Activated CD4-positive, alpha-beta T cell treated with anti-CD3 and anti-CD28 coated beads for 48 hours (primary cell): ENCODE measurements at regions not wholly inside any gene's neighbourhood (a gene's known extent, or its start where the extent isn't known, plus 50 kb on each side); places are given as distances from the start of the nearest gene placed in this dataset.
"Not testable (repeated sequence)": the region's sequence is repeated elsewhere in the genome, so short reads cannot be mapped to it uniquely, and the experiment has no call there.

Experiments used
- DNase-seq: peaks from one replicate; pipeline ENCODE4 v3.0.0-alpha.2; 2020

DNA sequence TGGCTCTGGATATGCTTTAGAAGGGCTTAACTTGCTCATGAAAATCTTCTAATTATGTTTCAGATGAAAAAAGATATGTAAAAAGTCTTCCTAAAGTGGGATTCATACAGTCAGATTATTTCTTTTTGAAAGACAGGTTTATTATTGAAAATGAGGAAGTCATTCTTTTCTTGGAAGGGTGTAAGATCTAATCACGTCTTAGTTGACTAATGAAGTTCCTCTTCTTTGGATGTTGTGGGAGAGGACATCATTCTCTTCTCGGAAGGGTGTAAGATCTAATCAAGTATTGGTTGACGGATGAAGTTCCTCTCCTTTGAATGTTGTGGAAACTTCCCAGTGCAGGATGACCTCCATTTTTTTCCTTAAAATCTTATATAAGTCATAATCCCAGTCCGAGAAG, 74.9 kb downstream of the ALG10 start:
- DNase-seq = no peak

DNA sequence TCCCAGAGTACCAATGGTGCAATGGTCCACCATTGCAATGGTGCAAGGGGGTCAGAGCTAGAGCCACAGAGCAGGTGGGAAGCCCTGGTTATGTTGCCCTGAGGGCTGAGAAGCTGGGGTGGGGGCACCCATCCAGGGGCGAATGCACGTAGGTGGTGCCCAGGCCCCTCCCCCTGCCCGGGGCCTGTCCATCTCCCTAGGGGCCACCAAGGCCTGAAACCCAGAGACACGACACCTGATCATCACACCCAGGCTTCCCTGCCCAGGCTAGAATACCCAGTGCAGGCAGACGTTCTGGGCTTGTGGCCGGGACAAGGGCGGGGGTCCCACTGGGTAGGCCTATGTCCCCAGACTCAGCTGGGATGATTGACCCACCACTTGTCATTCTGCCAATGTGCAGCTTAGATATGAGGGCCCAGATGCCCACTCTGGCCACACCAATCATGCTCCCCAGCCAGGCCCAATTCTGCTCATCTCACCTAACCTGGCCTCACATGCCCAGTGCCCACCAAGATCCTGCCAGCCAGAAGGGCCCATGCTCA, 83.2 kb downstream of the ALG10 start:
- no peak for DNase-seq

DNA sequence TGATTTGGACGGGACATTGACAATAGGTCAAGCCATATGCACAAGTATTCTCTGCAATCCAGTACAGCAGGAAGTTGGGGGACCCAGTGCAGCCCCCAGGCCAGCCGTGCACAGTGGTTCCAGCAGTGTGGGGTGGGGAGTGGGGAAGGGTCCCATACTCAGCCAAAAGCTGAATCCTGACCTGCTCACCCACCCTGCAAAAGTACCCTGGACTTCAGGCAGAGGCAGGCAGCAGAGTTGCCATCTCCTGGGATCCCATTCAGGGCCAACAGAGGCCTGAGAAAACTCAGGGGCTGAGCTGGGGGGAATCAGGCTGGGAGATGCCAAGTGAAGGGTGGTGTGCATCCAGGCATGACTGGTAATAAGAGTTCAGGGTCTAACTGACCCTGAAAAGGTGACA, 83.9 kb downstream of the ALG10 start:
- no peak for DNase-seq

DNA sequence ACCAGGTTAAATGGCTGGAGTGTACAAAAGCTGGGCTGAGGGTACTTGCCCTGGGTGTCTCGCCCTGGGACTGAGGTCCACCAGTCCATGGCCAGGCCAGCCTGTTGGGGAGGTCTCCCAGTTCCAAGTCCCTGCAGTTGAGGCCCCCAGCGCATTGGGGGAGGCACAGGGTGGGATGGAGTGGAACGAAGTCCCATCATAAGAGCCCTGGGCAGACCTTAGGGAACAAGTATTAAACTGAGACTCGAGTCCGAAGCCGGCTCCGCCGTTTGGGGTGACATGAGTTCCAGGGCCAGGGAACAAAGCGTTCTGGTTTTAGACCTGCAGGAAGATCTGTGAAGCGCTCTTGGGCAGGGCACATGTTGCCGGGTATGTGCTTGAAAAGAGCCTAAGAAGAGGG, 84.7 kb downstream of the ALG10 start:
- no peak for DNase-seq

DNA sequence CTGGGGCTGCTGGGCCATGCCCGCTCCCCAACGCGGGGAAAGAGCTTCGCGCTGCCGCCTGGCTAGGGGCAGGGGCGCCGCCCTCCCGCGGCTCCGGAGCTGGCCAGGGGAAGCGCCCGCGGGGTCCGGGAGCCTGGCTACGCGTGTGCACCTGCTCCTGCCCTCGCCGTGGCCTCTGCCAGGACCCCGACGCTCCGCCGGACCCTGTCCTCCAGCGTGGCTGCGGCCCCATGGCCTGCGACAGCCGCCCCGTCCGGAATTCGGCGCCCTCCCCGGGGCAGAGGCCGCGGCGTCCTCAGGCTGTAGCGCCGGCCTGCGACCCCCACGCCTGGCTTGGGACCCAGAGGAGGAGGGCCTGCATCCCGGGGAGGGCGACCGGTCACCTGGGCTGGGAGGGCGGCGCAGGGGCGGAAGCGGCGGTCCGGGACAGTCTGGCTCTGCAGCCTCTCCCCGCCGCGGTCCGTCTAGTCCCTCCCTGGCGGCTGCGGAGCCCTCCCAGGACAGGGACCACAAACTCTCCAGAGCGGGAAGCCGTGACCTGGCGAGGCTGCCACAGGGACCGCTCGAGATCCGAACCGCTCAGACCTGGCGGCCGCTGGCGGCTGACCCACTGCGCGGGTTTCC, 85.6 kb downstream of the ALG10 start:
- DNase-seq = no peak

DNA sequence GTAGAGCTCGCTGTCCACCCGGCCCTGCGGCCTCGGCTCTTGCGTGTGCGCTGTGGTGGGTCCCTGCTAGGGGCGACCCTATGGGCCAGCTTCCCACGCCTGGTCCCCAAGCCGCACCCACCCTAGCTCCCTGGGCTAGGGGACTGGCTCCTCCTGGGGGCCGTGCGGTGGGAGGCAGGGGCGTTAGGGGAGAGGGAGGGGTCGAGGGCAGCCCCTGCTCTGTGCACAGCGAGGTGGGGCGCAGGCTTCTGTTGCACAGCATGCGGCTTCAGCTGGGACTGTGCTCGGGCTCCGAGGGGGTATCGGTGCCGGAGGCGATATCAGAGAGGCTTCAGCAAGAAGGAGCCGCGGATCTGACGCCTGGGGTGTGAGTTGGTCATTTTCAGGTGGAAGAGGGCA, 86.1 kb downstream of the ALG10 start:
- DNase-seq = no peak

DNA sequence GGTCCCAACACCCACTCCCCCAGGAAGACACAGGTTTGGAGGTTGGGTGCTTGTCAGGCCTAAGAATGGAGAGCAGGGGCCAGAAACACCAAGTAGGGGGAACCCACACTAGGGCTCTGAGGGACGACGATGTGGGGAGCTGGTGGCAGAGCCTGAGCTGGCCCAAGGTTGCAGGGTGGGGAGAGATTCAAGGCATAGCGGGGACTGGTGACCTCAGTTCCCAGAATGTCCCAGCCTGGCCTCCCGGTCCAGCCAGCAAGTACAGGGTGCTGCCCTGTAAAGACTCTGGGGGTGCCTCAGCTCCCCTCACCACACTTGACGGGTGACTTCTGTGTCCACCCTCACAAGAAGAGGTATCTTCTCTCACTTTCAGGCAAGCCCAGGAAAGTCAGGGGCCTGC, 86.7 kb downstream of the ALG10 start:
- no peak for DNase-seq

DNA sequence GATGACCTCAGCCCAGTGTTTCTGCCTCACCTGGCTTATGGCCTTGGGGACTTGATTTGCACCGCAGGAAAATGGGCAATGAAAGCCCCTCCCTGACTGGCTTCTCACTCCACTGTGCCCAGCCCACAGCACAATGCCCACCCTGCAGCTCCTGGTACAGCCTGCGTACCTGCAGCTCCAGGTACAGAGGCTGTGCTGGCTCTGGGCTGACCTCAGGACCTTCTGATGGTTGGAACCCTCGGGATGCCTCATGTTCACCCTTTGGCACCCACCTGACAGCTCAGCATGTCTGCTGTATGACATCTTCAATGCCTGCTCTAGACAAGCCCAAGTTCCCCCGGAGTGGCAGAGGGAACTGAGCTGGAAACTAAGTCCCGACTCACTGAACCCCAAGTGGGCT, 87.1 kb downstream of the ALG10 start:
- DNase-seq = no peak

DNA sequence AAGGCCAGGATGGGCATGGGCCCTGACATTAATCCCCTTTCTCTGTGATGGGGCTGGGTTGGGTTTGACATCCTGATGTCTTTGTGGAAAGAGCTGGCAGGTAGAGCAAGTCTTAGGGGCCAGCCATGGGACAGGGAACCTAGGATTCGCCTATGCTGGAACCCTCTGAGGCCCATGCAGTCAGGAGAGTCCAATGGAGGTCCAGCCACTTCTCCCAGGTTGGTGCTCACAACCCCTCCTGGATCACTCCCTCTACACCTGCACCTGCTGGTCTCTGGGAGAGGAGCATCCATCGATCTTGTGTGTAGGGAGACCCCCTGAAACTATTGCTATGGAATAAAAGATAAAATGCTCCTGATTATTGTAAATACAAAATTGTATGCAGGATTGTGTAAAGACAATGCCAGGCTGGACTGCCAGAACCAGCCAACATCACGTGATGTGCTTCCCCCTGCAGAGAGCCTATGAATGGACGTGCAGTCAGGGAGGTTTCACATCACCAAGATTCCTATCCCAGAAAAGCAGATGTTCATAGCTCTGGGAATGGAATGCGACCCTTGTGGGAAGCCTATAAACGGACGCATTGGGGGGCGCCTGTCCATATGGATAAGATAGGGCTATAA, 87.7 kb downstream of the ALG10 start:
- DNase-seq = not testable (repeated sequence)

DNA sequence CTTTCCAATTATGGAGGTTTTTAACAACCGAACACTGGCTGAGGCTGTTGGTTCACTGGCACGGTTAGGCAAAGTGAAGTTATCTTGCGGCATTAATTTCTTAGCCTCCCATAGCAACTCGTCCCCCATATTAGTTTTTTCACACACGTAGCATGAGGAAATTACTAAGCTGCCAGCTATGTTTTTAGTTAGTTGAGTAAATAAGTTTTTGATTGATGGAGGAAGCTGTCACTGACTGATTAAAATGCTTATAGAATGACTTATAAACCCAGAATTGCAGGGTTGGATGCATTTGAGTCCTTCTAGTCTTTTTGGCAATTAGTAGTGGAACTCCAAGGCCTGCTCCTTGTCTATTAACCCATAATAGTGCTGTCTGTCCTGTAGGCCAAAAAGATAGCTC, 97.1 kb downstream of the ALG10 start:
- no peak for DNase-seq

DNA sequence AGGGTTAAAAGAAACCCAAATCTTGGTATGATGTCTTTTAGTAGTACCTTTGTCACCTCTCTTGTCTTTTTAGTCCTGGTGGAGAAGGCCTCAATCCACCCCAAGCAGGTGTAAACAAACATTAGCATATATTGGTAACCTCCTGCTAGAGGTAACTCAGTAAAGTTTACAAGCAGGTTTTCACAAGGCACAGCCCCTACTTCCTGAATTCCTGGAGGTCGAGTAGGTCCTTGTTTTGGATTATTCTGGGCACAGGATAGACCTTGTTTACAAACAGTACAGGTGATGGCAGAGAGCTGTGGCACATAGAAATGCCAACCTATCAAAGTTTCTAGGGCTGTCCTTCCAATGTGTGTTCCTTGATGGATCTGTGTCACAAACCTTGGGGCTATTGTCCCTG, 99.1 kb downstream of the ALG10 start:
- DNase-seq = no peak

DNA sequence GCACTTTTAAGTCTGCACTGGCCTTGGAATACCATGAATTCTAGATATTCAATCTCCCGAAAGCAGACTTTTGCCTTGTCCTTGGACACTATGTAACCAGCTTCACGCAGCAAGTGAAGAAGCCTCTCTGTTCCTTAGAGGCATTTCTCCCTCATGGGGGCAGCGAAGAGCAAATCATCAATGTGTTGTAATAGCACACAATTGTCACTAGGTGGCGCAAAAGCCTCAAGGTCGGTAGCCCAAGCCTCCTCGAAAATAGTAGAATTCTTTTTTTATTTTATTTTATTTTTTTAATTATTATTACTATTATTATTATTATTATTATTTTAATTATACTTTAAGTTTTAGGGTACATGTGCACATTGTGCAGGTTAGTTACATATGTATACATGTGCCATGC, 100.8 kb downstream of the ALG10 start:
- peak; percentile 47 for DNase-seq

DNA sequence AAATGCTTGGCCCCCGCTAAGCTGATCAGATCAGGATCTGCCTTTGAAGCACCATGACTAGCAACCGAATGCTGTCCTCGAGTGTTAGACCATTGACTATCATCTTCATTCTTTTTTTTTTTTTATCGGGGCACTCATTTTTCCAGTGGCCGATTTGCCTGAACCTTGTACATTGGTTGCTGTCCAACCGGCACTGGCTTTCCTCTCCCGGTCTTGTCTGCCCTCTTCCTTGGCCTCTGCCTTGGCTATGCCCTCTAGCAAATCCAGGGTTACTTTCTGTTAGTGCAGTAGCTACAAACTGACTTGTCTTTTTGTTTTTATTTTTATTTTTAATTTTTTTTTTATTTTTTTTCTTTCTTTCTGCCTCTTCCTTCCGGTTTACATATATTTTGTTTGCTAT, 102.3 kb downstream of the ALG10 start:
- no peak for DNase-seq

DNA sequence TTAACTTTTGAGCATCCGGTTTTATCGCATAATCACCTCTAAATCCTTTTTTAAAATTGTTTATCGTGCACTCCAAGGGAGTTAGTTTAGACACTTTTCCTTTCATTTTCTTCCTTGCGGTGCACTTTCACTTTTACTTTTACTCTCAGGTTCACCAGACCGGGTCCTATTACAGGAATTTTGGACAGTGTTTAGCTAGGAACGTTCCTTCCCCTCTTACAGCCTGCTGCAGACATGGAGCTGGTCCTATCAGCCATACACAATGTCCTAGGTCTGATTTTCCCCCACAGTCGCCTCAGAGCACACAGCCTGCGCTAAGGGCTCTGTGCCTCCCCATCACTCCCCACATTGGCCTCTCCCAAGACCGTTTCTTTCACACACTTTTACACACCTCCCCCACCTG, 103.9 kb downstream of the ALG10 start:
- DNase-seq = no peak

DNA sequence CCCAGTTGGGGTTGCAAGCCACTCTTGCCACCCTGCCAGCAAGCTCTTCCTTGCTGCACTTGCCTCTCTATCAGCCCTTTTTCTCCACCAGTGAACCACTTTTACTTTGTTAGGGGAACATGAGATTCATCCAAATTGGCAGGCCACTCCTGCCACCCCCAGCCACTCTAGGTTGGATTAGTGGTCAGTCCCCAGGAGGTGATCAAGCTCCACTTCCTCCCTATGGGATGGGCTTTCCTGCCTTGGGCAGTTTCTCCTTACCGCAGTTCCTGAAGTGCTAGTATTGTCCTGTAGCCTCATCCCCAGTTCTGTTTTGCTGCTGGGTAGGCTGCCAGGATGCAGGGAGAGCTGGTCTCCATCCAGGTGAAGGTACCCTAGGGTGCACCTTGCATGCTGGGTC, 104.5 kb downstream of the ALG10 start:
- no peak for DNase-seq

DNA sequence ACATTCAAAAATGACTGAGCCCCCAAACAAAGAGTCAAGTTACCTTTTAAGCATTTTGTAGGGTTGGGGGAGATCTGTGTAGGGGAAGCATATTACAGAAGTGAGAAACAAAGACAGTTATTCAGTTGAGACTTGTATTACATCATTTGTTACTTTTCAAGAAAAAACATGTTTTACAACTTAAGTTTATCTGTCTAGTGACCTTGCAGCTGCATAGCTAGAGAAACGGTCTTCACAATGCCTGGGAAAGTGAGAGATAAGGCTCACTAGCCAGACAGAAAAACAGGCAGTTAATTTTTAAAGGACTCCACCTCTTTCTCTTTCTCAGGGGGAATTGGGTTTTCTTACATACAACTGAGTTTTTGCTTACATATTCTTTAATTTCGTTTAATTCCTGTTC, 105.1 kb downstream of the ALG10 start:
- DNase-seq = not testable (repeated sequence)

DNA sequence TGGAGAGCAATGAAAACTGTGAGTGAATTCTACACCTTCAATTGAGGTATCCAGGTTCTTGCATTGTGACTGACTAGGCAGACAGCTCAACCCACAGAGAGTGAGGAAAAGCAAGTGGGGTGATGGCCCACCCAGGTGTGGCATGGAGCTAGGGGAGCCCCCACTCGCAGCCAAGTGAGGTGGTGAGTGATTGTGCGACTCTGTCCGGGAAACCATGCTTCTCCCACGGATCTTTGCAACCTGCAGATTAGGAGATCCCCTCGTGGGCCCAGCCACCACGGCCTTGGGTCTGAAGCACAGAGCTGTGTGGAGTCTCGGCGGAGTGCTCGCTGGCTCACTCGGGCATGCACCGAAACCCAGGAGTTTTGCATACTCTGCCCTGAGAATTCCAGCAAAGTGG, 120.1 kb downstream of the ALG10 start:
- no peak for DNase-seq

DNA sequence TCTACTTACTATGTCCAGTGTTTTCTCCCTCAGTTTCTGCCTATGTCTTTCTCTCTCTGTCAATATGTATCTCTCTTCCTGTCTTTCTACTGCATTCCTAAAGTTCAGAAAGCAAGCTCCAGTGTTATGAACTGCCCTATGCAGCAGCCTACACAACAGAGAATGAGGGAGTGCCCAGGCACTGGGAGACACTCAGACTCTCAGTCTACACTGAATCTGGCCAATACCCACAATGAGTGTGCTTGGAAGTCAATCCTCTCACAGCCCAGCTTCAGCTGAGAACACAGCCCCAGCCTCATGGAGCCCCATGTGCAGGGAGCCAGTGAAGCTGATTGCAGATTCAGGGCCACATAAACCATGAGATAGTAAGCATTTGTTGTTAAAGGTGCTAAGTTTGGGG, 128.7 kb downstream of the ALG10 start:
- no peak for DNase-seq

DNA sequence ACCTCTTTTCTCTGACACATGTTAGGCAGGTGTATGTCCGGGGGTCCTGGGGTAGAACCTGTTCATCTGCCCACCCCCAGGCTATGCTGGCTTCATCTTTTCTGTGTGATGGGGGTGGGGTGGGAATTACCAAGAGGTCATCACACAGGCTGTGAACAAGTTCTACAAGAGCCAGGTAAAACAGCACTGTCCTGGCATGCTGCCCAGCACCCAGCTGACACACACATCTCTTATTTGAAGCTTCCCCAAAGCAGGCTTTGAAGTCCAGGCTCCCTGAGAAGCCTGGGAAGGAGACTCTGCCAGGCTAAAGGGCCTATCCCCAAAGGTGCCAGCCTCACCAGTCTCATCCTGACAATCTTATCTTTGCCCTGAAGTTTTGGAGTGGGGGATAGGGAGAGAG, 141.1 kb downstream of the ALG10 start:
- DNase-seq = no peak

DNA sequence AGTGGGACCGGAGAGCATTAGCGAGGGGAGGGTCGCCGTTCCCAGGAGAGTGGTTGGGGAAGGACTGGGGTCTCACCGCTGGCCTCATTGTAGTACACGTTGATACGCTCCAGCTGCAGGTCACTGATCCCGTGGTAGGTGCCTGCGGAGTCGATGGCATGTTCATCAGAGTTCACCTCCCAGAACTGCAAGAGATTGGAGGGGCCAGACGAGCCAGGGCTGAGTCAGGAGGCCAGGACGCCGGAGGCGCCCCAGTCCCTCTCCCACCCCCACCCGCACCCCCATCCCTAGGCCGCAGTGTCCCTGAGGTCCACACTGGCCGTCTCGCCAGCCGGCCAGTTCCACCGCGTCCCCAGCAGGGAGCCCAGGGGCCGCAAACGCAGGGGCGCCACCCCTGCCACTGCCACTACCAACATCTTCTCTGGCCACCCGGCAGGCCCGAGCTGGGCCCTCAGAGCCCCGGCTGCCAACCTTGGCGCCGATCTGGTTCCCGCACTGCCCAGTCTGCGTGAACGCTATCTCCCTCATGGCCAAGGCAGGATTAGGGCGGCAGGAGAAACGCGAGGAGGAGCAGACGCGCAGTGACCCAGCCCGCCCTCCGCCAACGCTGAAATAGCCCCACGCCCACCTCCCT, 144.2 kb downstream of the ALG10 start:
- no peak for DNase-seq

DNA sequence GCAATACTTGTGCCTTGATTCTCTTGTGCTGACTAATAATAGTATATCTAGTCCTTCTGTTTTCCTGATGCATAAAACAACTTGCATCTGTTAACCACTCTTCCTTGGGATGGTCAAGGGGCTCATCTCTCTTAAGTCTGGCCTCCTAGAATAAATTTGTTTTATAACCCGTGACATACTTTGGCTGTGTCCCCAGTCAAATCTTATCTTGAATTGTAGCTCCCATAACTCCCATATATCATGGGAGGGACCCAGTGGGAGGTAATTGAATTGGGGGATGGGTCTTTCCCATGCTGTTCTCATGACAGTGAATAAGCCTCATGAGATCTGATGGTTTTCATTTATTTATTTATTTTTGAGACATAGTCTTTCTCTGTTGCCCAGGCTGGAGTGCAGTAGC, 146.2 kb downstream of the ALG10 start:
- DNase-seq = not testable (repeated sequence)

DNA sequence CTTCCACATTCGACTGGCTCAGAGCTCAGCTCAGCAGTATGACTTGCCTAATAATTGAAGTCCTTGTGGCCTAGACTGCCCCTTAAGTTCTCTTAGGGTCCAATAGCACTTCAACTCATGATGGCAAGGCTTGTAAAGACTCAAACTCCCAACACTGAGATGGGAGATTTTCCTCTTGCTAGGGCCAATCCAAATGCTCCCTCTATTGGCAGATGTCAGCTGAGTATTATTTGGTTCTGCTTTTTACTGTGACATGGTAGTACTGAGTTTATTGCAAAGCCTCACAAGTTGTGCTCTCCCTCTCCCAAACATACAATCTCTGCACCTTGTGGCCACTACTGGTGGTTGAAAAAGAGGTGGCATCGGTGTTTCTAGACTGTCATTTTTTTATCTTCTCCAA, 164.2 kb downstream of the ALG10 start:
- no peak for DNase-seq

DNA sequence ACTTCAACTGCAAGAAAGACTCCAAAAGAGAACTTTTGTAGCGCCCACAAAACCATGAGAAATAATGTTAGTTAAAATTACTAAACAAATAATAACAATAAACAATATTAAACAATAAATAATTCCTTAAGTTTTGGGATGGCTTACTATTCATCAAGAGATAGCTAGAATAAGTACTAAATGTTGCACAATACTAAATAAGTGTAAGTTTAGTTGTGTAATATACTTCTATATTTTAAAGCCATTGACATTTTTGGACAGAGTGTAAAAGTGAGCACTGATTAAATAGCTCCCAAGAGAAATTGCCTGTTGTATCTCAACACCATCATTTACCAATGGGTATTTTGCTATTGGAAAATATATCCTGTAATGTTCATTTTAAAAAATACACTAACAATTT, 166.7 kb downstream of the ALG10 start:
- DNase-seq = no peak

DNA sequence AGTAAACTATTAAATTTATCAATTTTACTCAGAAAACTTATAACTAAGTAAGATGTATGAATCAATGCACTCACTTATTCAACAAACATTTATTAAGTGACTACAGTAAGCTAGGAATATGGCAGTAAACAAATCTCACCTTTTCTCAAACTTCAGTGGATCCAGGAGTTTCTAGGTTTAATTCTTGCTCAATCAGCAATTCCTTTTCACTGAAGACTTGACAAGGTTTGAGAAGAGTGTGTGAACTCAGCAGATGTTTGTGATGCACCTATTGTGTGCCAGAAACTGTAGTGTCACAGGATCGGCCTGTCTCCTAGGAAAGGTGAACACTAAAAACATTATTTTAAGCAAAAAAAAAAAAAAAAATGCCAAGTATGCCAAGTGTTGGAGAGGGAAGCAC, 167.8 kb downstream of the ALG10 start:
- no peak for DNase-seq

DNA sequence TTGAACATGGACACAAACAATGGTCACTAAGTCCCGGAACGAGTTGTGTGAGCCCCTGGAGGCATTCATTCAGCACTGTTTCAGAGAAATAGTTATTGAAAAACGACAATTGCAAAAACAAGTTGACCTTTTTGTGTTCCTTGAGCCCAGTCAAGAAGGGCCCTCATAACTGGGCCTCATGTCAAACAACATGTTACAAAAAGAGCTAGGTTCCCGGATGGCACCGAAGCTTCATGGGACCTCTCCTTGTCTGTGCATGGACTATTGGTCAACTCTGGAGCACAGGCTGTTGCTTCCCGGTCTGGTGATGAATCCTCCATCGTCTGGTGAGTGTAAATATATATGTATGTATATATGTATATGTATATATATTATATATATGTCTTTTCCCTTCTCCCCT, 176.6 kb downstream of the ALG10 start:
- no peak for DNase-seq
